Epidermal melanocyte (primary cell): ENCODE measurements at regions not wholly inside any gene's neighbourhood (a gene's known extent, or its start where the extent isn't known, plus 50 kb on each side); places are given as distances from the start of the nearest gene placed in this dataset.

Source experiments
- DNase-seq: peaks from one replicate; pipeline ENCODE4 v3.0.0; 2011; ENCODE audit warnings: low spot score; ENCODE audit not compliant: insufficient read length

DNA sequence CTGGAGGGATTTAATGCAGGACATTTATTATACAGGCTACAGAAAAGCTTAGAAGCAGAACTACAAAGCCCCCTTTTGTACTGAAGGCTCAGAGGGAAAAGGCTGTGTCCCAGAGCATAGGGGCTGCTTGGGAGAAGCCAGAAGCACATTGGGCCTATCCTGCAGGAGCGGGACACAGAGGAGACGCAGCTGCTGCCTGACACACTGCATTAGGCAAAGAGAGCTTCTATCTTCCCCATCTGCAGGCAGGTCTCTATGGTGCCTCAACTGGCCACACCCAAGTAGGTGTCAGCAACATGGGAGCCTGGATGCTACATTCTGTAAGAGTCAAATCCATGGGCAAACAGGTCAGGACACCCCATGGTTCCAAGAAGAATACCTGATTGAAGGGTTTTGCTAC is 595.9 kb downstream of the AJAP1 start:
- no peak for DNase-seq

DNA sequence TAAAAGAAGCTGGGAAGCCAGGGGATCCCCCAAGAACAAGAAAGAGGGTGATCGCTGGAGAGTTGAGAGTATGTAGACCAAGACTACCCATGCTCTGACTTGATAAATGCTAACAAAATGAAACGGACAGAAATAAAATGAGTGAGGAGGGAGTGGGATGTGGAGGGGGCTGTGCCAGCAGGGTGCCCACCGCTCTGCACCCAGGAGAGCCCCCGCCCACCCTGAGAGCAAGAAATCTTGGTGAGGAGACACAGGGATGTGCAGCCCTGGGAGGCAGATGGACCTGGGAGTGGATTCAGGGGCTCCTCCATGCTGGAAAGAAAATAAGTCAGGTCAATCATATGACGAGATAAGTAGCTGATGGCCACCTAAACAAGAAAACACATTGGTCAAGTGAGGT is 590.9 kb downstream of the AJAP1 start:
- no peak for DNase-seq

DNA sequence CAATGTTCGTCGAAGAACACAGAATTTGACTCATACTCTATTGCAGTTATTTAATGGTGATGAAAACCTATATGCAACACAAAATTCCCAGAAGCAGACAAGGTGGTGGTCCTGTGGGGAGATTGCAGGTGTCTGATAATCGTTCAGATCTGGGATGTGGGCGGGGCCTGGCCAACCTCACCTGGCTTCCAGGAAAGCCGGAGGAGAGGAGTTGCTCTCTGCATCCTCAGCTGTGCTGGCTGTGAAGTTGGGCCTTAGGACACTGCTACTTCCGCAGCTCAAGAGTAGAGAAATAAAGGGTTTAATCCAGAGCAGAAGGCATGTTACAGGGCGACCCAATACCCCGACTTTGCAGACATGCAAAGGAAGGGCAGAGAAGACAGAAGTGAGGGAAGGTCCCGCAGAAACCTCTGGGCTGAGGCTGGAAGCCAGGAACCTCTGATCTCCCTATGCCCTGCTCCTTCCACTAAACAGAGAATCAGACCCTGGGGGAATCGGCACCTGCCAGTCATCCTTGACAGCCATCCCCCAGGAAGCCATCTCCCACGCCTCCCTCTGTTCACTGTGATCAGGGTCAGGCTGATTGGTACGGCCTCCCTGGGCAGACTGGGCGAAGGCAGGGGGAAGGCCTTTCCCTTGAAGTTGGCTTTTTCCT is 590.3 kb downstream of the AJAP1 start:
- no peak for DNase-seq

DNA sequence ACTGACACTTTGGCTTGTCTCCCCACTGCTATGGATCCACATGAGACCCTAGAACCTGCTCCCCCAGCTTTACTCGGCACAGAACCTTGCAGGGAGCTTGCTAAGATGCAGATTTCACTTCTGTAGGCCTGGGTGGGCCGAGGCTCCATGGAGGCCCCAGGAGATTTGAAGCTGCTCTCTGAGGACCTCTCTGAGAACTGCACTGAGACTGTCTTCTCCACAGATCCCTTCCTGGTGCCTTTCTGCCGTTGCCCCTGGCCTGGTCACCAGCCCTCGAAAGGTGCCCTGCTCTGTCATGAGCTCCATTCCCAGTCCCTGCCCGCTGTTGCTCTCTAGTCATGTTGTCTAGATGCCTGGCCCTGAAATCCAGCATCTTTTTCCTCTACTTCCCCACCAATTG is 588.4 kb downstream of the AJAP1 start:
- DNase-seq = no peak

DNA sequence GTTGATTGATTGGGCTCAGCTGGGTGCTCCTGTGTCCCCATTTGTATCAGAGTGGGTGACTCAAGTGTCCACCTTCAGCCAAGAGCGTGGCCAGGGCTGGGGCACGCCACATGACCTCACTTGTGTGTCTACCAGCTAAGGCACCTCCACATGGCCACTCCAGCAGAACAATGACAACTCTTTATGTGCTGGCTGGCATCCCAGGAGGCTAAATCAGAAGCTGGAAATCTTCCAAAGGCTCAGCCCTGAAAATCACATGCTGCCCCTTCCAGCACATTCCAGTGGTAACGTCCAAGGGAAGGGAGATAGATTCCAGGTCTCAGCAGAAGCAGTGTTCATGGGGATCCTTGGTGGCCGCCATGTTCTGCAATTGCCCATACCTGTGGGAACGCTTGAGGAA is 585.5 kb downstream of the AJAP1 start:
- DNase-seq = no peak

DNA sequence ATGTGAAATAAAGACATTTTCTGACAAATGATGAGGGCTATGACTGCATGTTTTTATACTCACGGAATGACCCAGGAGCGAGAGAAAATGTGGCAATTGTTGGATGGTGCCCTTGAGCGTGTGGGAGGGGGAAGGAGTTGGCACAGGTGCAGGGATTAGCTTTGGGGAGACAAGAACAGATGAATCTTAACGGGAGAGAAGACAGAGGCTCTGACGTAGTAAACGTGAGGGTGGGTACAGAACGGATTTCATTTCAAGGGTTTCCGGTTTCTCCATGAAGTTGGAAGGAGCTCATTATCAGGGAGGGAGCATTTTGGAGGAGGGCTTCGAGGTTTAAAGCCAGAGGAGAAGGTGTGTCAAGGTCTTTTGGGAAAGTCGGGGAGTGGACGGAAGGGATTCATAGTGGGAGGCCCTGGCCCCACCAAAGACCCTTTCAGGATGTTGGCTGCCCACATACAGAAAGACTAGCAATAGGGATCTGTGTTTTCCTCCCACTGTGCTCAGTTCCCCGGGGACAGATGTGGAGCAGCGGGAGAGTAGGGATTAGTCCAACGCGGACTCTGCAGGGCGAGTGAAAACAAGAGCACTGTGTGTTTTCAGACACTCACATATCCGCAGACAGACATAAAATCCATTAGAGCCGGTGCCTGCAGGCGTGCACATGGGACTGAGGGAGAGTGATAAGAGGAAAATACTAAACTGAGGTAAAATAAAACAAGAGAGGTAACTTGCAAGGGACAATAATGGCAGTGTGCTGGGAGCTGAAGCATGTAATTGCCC is 584.1 kb downstream of the AJAP1 start:
- no peak for DNase-seq

DNA sequence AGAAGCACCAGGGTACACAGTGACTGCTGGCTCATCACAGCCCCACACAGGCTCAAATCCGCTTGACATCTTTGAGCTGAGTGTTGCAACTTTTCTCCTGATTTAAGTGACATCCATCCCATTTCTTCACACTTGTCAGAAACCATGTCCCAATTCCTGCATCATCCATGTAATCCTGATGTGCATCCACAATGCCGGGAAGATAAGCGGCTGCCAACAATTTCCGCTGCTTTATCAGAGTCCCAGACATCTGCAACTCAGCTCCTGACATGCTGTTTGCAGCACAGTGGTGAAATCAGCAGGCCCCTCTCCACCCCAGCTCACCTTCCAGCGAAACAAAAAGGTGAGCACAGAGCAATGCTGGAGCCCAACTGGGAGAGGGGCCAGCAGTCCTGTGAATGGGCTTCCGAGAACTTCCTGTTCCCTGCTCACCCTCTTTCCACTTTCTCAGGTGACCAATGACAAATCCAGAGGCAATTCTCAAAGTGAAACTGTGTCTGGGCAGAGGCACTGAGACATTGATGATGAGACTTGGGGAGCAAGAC is 581.0 kb downstream of the AJAP1 start:
- no peak for DNase-seq

DNA sequence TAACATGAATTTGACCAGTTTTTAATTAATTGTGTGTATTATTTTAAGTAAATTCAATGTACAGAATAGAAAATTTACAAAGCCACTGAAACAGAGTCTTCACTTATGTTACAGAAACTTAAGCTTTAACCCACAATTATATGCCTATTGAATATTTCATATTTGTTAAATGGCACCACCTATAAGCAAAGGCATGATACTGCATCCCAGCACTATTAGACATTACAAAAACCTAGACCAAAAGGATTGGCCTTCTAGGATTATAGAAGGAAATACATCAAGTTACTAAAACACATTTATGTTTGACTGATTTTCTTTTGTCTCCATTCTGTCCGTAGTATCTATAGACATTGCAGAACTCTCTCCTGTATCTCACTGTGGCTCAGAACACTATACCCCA is 578.1 kb downstream of the AJAP1 start:
- DNase-seq = no peak

DNA sequence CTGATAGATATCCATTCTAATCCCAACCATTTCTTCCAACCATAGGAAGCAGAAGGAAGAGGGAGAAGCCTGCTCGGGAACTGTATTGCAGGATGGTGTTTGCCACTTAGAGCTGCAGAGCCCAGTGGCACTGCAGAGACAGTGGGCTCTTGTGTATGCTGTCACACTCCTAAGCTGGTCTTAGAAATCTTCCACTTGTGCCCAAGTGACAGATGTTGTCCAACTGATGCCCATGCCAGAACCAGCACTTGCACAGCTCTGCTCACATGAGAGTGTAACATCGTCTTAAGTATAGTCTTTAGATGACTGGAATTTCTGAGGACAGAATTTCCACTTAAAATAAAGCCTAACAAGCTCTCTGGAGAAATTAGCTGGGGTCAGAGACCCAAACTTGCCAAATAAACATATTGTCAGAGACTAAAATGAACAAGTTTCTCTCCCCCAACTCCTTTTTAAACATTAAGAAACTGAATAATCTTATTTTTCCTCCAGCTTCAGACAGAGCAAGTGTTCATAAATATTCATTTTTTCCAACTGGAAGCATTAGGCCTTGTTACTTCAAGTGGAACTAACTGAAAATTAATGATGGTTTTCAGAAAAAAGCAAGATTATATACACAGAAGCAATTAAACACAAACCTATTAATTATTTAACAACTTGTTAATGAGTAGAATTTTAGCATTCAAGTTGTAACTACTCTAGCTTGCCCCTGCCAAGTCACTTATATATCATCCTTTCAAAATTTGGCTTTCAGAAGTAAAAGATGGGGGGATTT is 577.3 kb downstream of the AJAP1 start:
- DNase-seq = no peak

DNA sequence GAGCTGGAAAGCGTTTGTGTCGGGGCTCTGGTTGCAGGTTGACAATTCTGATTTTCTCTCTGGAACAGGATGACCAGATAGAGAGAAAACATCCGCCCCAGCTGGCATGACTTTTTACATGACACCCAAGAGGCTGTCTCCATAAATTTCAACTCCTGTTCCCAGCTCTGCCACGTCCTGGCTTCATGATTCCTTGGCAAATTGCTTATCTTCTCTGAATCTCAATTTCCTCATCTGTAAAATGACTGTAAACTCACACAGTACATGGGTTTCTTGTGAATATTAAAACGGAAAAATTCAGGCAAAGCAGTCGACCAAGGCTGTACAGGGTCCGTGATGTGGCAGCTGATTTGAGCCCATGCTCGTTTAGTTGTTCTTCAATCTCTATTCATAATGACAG is 572.7 kb downstream of the AJAP1 start:
- no peak for DNase-seq

DNA sequence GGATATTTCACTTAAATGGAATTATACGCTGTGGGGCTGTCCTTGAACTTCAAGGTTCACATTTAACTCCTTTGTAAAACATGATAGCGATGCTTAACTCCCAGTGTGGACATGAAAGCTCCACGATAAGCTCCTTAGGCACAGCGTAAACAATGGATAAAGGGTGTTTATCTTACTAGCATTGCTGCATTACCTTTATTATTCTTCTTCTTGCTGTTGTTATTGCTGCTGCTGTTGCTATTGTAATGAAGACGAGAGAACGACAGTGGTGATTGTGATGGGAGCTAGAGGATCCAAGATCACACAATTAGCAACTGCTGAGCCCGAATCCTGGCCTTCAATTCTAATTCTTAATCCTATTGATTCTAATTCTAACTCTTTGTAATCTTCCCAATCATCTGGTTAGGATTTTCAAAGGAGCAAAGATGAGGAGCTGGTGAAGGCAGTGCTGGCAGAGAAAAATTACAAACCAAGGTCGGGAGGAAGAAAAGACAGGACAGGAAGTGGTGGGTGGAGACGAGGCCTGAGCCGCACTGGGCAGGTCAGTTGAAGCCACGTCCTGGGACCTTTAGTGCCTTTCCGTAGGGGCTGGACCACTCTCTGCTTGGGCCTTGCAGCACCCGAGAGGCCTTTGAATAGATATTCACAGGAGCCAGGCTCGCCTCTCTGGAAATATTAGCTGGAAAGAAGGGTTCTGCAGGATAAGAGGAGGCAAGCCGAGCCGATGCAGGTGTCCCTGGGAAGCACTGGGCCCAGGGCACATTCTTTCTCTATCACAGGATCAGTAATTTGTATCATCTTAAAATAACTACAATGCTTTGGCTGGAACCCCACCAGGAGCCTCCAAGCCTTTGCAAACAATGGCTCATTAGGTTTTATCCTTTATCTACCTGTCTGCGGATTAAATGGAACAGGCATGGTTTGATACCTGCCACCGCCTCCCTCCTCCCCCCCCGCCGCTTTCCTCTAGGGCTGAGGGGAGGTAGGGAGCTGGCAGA is 571.6 kb downstream of the AJAP1 start:
- no peak for DNase-seq

DNA sequence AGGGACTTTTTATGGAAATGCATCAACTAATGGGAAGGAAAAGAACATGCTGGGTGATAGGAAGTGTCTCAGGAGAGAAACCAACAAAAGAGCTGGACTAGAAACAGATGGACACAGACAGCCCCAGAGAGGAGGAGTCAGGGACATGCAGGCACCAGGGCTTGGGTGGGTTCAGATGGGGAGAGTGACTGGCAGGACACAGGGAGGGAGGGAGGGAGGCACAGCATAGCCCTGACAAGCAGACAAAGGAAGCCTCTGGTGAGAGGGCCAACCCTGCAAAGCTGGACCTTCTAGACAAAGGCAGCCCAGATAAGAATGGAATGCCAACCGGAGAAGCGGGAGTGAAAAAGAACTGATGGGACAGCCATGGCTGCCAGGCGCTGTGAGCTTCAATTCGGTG is 568.8 kb downstream of the AJAP1 start:
- DNase-seq = no peak

DNA sequence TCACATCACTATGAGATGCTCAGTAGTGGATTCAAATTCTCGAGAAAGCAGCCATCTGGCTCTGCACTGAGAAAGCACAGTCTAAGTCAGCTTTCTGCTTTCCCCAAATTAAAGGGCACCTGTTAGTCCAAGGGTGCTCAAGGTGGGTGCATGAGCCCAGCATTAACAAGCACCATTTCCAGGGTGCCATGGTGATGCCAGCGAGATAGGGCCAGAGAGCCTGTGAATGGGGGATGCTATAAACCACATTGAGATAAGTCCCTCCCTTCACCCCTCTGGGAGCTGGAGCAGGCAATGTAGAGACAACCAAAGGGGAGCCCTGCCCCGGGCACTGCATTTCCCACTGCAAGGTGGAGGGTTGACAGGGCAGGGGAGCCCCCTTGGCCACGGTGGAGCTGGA is 568.2 kb downstream of the AJAP1 start:
- no peak for DNase-seq

DNA sequence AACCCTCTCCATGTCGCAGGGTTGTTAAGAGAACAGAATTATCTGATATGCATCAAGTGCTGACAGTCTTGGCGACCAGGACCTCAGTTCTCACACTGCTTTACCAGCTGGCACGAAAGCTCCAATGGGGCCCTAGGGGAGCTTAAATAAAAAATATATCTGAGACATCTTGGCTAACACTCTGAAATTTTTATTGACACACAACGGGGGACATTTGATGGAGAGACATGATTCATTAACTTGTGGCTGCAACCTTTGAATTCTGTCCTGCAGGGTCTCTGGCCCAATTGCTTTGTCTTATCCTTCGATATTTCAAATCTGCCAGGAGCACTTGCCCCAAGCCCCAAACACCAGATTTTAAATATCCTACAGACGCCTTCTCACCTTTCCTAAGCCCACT is 567.0 kb downstream of the AJAP1 start:
- DNase-seq = no peak

DNA sequence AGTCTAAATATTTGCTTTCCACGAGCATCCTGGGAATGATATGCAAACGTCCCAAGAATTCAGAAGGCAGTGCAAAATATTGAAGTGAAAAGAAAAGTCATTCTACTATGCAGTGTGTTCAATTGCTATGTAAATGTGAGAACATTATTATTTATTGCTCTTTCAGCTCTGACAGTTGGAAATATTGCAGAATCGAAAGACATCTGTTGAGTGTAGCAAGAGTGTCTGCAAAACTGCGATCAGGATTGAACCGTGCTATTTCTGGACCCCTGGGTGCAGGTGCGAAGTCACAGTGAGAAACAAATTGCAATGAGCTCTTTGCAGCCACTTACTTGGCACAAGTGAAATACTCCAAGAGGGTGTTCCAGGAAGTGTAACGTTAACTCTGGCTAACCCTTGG is 566.4 kb downstream of the AJAP1 start:
- no peak for DNase-seq

DNA sequence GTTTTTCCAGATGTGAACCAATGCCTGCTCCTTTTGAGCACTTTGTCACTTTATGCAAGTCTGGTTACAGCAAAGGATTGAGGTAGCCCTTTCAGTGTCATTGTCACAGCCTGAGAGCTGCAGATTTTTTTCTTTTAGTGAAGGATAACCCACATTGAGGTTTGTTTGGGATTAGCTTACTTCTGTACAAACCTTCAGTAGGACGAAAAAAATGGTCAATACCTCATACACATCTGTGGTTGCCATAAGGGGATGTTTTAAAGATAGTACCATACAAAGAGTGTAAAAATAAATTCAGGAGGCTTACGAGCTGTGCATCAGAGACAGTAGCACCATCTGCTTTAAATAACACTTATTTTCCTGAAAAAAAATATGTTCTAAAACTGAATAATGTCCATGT is 566.0 kb downstream of the AJAP1 start:
- no peak for DNase-seq

DNA sequence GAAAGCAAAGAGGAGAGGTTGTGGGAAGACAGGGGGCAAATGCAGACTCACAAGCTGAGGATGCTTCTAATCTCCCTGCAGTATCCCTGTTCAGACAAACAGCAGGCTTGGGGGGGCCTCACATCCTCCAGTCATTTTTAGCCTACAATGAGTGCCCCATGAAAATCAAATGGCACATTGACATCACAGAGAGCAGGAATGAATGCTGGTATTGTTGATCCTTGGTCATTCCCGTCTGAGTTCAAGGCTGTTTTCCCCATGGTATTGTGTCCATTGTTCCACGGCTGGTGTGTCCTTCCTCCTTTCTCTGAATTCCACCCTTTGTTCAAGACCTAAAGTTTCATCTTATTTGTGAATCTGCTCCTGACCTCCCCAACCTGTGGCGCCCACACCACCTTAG is 545.6 kb downstream of the AJAP1 start:
- no peak for DNase-seq

DNA sequence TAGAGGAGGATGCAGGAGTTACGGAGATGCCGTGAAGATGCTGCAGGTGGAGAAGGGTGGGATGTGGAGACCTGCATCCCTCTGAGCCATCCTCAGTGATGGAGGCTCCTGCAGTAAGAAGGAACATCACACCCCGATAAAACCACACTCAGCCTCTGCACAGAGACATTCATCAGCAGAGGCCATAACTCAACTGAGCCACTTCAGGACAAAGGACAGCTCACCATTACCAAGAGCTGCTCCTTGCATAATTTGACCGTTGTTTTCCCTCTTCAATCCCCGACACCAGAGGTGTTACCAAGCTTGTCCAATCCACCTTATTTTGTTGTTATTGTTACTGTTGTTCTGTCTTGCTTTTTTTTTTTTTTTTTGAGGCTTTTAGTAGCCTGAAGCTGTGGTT is 543.9 kb downstream of the AJAP1 start:
- no peak for DNase-seq

DNA sequence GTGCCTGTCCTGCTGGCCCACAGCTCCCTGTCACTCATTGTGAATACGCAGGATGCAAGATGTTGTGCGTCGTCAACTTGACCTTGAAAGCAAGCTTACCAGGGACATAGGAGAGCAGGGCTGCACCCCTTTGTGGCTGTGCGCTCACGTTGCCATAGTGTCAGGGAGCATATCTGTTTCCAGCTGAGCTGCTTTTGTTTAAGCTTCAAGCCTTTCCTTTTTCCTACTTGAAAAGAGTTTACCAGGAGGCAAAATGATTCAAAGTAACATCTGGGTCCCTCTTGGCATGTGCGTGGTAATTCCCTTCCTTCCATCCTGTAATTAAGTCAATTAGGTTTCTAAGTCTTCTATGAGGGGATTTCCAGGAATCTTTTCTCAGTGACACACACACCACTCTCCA is 537.1 kb downstream of the AJAP1 start:
- no peak for DNase-seq

DNA sequence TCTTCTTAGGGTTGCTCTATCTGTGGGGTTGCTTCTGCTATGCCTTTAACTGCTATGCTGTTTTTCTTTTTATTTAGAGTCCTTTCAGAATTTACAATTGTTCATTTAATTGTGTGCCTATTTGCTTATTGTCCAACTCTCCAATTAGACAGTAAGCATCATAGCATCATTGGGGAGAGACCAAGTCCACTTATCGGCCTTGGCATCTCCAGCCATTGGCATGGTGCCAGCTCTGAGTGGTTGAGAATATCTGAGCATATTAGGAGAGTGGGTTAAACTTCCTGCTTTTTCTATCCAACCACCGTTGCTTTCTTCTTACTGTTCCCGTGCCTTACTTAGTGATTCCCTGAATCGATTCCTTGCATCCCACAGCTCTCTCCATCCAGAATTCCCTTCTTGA is 535.0 kb downstream of the AJAP1 start:
- no peak for DNase-seq

DNA sequence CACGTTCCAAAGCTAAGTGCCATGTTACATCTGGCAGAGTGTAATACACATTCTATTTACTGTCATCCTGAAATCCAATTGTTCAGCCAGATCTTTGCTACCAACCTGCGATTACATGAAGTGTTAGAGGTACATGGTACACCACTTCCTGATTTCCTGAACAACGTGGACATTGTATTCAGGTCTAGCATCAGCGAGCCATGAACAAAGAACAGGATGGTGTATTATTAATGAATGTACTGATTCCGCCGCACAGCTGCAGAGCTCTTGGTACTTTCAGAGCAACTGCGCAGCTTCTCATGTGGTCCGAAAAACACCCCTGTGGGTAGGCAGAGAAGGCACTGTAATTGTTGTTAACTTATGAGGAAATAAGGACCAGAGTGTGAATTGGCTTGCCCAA is 511.4 kb downstream of the AJAP1 start:
- DNase-seq = no peak
